ENCODE measurements at regions not wholly inside any gene's neighbourhood (a gene's known extent, or its start where the extent isn't known, plus 50 kb on each side); places are given as distances from the start of the nearest gene placed in this dataset.

- TF ChIP-seq REST (IDR thresholded peaks at IDR 0.05; ENCODE audit: borderline replicate concordance) (no peak), CTCF (IDR thresholded peaks at IDR 0.05; ENCODE audit: poor library complexity, severe bottlenecking) (no peak), EP300 (conservative IDR thresholded peaks at IDR 0.05; ENCODE audit: poor library complexity, severe bottlenecking) (no peak), EZH2 (IDR thresholded peaks at IDR 0.05; ENCODE audit: borderline replicate concordance, insufficient read depth, low read length, poor library complexity, severe bottlenecking) (no peak), SMC3 (conservative IDR thresholded peaks at IDR 0.05; ENCODE audit: poor library complexity) (no peak), POLR2AphosphoS5 (IDR thresholded peaks at IDR 0.05) (no peak), TAF1 (IDR thresholded peaks at IDR 0.05; ENCODE audit: low read depth) (no peak), MXI1 (conservative IDR thresholded peaks at IDR 0.05; ENCODE audit: poor library complexity, severe bottlenecking) (no peak), RAD21 (conservative IDR thresholded peaks at IDR 0.05) (no peak)
Measured at GRCh38 chrX:7214251-7214650, 66.3 kb upstream of the PUDP start.

Data from neural cell (in vitro differentiated cells).